ENCODE measurements at regions not wholly inside any gene's neighbourhood (a gene's known extent, or its start where the extent isn't known, plus 50 kb on each side); places are given as distances from the start of the nearest gene placed in this dataset.

DNA sequence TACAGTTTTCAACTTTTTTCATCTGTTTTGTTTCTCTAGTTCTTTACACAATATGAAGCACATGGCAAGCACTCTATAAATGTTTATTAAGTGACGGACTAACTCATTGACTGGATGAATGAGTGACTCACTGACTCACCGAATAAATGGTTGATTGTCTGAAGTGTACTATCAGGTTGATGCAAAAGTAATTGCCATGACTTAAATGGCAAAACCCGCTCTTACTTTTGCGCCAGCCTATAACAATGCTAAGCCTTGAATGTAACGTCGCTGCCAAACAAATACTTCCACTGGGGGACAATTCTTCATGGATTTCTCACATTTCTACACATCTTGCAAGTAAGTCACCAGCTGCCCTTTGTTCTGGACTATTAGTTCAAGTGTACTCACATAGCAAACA, 109.0 kb upstream of the KCTD3 start:
- H4K20me1 ChIP-seq (ENCODE audit: insufficient read depth, low read length): no peaks in the 10 kb centered on the region
- ChIA-PET POLR2A (no interaction called here), CTCF (ENCODE audit: unreplicated experiment) (no interaction called here)
- H3K4me3 ChIP-seq (ENCODE audit: low read depth, low read length, poor library complexity, severe bottlenecking): no peak overlapping the region
- H3K36me3 ChIP-seq (ENCODE audit: insufficient read depth, low read length): no peaks in the 10 kb centered on the region
- no peaks in the 10 kb centered on the region for H3K79me2 ChIP-seq (ENCODE audit: insufficient read depth, low read depth, low read length)
- intact Hi-C loops (cut with micrococcal nuclease; ENCODE audit: unreplicated experiment): no loop called here
- no peak overlapping the region for H2AFZ ChIP-seq (ENCODE audit: low read length)
- DNase-seq (ENCODE audit: low spot score): no peak
- H3K27ac ChIP-seq (ENCODE audit: low read depth, low read length, poor library complexity, severe bottlenecking): no peak overlapping the region
- no TSS peak for BruUV-seq (replicated peaks)
- no peaks in the 10 kb centered on the region for H3K9me3 ChIP-seq (ENCODE audit: low read length)
- no peaks in the 10 kb centered on the region for H3K4me1 ChIP-seq (ENCODE audit: insufficient read depth, low read length, poor library complexity, severe bottlenecking)
- TF ChIP-seq, protein P1, sequence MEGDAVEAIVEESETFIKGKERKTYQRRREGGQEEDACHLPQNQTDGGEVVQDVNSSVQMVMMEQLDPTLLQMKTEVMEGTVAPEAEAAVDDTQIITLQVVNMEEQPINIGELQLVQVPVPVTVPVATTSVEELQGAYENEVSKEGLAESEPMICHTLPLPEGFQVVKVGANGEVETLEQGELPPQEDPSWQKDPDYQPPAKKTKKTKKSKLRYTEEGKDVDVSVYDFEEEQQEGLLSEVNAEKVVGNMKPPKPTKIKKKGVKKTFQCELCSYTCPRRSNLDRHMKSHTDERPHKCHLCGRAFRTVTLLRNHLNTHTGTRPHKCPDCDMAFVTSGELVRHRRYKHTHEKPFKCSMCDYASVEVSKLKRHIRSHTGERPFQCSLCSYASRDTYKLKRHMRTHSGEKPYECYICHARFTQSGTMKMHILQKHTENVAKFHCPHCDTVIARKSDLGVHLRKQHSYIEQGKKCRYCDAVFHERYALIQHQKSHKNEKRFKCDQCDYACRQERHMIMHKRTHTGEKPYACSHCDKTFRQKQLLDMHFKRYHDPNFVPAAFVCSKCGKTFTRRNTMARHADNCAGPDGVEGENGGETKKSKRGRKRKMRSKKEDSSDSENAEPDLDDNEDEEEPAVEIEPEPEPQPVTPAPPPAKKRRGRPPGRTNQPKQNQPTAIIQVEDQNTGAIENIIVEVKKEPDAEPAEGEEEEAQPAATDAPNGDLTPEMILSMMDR (conservative IDR thresholded peaks at IDR 0.05; ENCODE audit: low read length): no peak
- TF ChIP-seq EZH2phosphoT487 (IDR thresholded peaks at IDR 0.05; ENCODE audit: borderline replicate concordance, low read depth, low read length): no peak
- H3K4me2 ChIP-seq (ENCODE audit: low read length): no peak overlapping the region
- H3K9me2 ChIP-seq (ENCODE audit: insufficient read depth, low read length): no peaks in the 10 kb centered on the region

DNA sequence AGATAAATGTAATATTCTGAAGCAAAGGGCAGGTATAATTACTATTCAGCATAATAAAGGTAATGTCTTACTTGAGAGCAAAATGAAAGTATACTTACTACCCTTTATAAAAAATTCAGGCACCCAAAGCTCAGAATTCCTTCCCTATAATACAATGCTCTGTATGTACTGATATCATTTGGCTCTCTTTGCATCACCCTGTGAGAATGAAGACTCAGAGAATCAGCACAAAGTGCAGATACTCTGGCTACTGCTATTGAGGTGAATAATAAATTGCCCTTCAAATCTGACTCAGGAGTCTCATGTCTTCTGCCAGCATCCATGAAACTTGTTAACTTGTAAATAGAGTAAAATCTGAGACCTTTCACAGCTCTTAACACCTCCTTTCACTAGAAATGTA, 108.5 kb upstream of the KCTD3 start:
- Histone ChIP-seq H3K79me2 (ENCODE audit: insufficient read depth, low read depth, low read length) (no peaks in the 10 kb centered on the region), H2AFZ (ENCODE audit: low read length) (no peak overlapping the region), H3K9me3 (ENCODE audit: low read length) (no peaks in the 10 kb centered on the region), H3K36me3 (ENCODE audit: insufficient read depth, low read length) (no peaks in the 10 kb centered on the region), H3K4me3 (ENCODE audit: low read depth, low read length, poor library complexity, severe bottlenecking) (no peak overlapping the region), H4K20me1 (ENCODE audit: insufficient read depth, low read length) (no peaks in the 10 kb centered on the region), H3K4me2 (ENCODE audit: low read length) (no peak overlapping the region), H3K9me2 (ENCODE audit: insufficient read depth, low read length) (no peaks in the 10 kb centered on the region), H3K4me1 (ENCODE audit: insufficient read depth, low read length, poor library complexity, severe bottlenecking) (no peaks in the 10 kb centered on the region), H3K27ac (ENCODE audit: low read depth, low read length, poor library complexity, severe bottlenecking) (no peak overlapping the region)
- intact Hi-C loops (cut with micrococcal nuclease; ENCODE audit: unreplicated experiment): no loop called here
- TF ChIP-seq, protein P1 (conservative IDR thresholded peaks at IDR 0.05; ENCODE audit: low read length): no peak
- no peak for TF ChIP-seq EZH2phosphoT487 (IDR thresholded peaks at IDR 0.05; ENCODE audit: borderline replicate concordance, low read depth, low read length)
- DNase-seq (ENCODE audit: low spot score): no peak
- no TSS peak for BruUV-seq (replicated peaks)
- CTCF ChIA-PET (ENCODE audit: unreplicated experiment): no interaction called here
- POLR2A ChIA-PET: interaction anchor here (1.1 kb wide), 1 partner anchor 10 kb away, joined by 4 read pairs; no protein-coding TSS in a partner anchor

DNA sequence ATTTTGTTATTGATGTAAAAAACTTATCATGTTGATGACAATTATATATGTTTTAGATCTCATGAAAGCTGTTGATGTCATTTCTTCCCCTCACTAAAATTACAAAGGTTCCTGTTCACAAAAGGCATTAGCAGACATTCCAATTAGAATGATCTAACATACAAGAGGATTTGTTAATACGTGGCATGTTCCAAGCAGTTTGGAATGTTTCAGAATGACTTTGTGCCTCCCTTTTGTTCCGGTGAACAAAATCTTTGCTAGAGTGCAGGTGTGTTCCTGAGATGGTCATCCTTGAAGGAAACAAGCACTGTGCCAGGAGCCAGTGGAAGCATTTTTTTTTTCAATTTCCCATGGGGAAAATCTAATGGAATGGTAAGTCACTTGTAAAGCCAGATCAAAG, 108.0 kb upstream of the KCTD3 start:
- Histone ChIP-seq H2AFZ (ENCODE audit: low read length) (no peak overlapping the region), H4K20me1 (ENCODE audit: insufficient read depth, low read length) (no peaks in the 10 kb centered on the region), H3K4me3 (ENCODE audit: low read depth, low read length, poor library complexity, severe bottlenecking) (no peak overlapping the region), H3K9me2 (ENCODE audit: insufficient read depth, low read length) (no peaks in the 10 kb centered on the region), H3K9me3 (ENCODE audit: low read length) (no peaks in the 10 kb centered on the region), H3K79me2 (ENCODE audit: insufficient read depth, low read depth, low read length) (no peaks in the 10 kb centered on the region), H3K4me1 (ENCODE audit: insufficient read depth, low read length, poor library complexity, severe bottlenecking) (no peaks in the 10 kb centered on the region), H3K27ac (ENCODE audit: low read depth, low read length, poor library complexity, severe bottlenecking) (no peak overlapping the region), H3K4me2 (ENCODE audit: low read length) (no peak overlapping the region), H3K36me3 (ENCODE audit: insufficient read depth, low read length) (no peaks in the 10 kb centered on the region)
- ChIA-PET CTCF (ENCODE audit: unreplicated experiment) (no interaction called here), POLR2A (interaction anchor here (1.1 kb wide), 1 partner anchor 10 kb away, joined by 4 read pairs; no protein-coding TSS in a partner anchor)
- DNase-seq (ENCODE audit: low spot score): no peak
- BruUV-seq (replicated peaks): no TSS peak
- intact Hi-C loops (cut with micrococcal nuclease; ENCODE audit: unreplicated experiment): no loop called here
- no peak for TF ChIP-seq EZH2phosphoT487 (IDR thresholded peaks at IDR 0.05; ENCODE audit: borderline replicate concordance, low read depth, low read length)
- TF ChIP-seq, protein P1 (conservative IDR thresholded peaks at IDR 0.05; ENCODE audit: low read length): no peak

Data from OCI-LY7 (cell line).